ENCODE measurements at regions not wholly inside any gene's neighbourhood (a gene's known extent, or its start where the extent isn't known, plus 50 kb on each side); places are given as distances from the start of the nearest gene placed in this dataset.

DNA sequence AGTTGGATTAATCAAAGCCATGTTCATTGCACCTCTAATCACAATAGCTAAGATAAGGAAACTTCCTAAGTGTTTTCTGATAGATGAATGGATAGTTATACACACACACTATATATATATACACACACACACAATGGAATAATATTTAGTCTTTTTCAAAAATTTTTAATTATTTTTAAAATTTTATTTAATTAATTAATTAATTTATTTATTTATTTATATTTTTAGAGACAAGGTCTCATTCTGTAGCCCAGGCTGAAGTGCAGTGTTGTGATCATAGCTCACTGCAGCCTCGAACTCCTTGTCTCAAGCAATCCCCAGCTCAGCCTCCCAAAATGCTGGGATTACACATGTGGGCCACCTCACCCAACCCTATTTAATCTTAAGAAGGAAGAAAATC, 481.0 kb upstream of the TNP1 start:
- TF ChIP-seq, protein P1, sequence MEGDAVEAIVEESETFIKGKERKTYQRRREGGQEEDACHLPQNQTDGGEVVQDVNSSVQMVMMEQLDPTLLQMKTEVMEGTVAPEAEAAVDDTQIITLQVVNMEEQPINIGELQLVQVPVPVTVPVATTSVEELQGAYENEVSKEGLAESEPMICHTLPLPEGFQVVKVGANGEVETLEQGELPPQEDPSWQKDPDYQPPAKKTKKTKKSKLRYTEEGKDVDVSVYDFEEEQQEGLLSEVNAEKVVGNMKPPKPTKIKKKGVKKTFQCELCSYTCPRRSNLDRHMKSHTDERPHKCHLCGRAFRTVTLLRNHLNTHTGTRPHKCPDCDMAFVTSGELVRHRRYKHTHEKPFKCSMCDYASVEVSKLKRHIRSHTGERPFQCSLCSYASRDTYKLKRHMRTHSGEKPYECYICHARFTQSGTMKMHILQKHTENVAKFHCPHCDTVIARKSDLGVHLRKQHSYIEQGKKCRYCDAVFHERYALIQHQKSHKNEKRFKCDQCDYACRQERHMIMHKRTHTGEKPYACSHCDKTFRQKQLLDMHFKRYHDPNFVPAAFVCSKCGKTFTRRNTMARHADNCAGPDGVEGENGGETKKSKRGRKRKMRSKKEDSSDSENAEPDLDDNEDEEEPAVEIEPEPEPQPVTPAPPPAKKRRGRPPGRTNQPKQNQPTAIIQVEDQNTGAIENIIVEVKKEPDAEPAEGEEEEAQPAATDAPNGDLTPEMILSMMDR (IDR thresholded peaks at IDR 0.05; ENCODE audit: insufficient read depth, low read length, poor library complexity, severe bottlenecking): no peak
- TF ChIP-seq EZH2phosphoT487 (conservative IDR thresholded peaks at IDR 0.05; ENCODE audit: low read length): no peak
- Histone ChIP-seq H3K27me3 (ENCODE audit: low read length) (no peaks in the 10 kb centered on the region), H3K9me2 (replicated peaks; ENCODE audit: insufficient read depth, low read length) (no peaks in the 10 kb centered on the region), H3K9ac (ENCODE audit: low read length) (no peak overlapping the region), H3F3A (ENCODE audit: insufficient read depth) (no peaks in the 10 kb centered on the region), H3K27ac (ENCODE audit: low read depth, low read length) (no peak overlapping the region), H2AFZ (ENCODE audit: low read depth, low read length, severe bottlenecking) (no peak overlapping the region), H3K9me3 (ENCODE audit: insufficient read depth, low read length) (no peaks in the 10 kb centered on the region), H4K20me1 (ENCODE audit: low read depth, low read length) (no peaks in the 10 kb centered on the region), H3K79me2 (ENCODE audit: insufficient read depth, low read length) (no peaks in the 10 kb centered on the region), H3K4me2 (ENCODE audit: low read depth, low read length, poor library complexity, severe bottlenecking) (no peak overlapping the region), H3K4me3 (ENCODE audit: insufficient read depth, low read length, poor library complexity, severe bottlenecking) (no peak overlapping the region), H3K36me3 (ENCODE audit: low read length) (no peaks in the 10 kb centered on the region)

DNA sequence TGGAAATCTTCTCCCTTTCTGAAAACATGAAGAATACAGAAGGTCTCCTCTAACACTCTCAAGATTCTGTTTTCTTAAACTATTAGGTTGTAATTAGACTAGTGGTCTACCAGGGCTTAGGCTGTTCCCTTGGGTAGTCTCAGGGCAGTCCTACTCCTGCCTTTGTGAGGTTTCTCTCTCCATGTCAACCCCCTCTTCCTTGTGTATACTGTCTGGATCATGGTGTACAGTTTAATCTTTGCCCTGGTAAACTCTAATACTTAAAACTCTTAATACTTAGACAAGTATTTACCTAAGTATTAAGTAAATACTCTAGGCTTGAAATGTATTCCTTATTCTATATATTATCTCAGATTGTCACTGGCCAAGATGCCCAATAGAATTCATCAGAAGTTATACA, 480.3 kb upstream of the TNP1 start:
- no peaks in the 10 kb centered on the region for H3K9me3 ChIP-seq (ENCODE audit: insufficient read depth, low read length)
- H3K4me3 ChIP-seq (ENCODE audit: insufficient read depth, low read length, poor library complexity, severe bottlenecking): no peak overlapping the region
- no peaks in the 10 kb centered on the region for H3F3A ChIP-seq (ENCODE audit: insufficient read depth)
- no peaks in the 10 kb centered on the region for H3K9me2 ChIP-seq (replicated peaks; ENCODE audit: insufficient read depth, low read length)
- H3K79me2 ChIP-seq (ENCODE audit: insufficient read depth, low read length): no peaks in the 10 kb centered on the region
- TF ChIP-seq, protein P1 (IDR thresholded peaks at IDR 0.05; ENCODE audit: insufficient read depth, low read length, poor library complexity, severe bottlenecking): no peak
- TF ChIP-seq EZH2phosphoT487 (conservative IDR thresholded peaks at IDR 0.05; ENCODE audit: low read length): no peak
- no peak overlapping the region for H3K27ac ChIP-seq (ENCODE audit: low read depth, low read length)
- no peaks in the 10 kb centered on the region for H3K36me3 ChIP-seq (ENCODE audit: low read length)
- no peaks in the 10 kb centered on the region for H4K20me1 ChIP-seq (ENCODE audit: low read depth, low read length)
- no peak overlapping the region for H3K4me2 ChIP-seq (ENCODE audit: low read depth, low read length, poor library complexity, severe bottlenecking)
- H3K27me3 ChIP-seq (ENCODE audit: low read length): no peaks in the 10 kb centered on the region
- H2AFZ ChIP-seq (ENCODE audit: low read depth, low read length, severe bottlenecking): no peak overlapping the region
- no peak overlapping the region for H3K9ac ChIP-seq (ENCODE audit: low read length)

DNA sequence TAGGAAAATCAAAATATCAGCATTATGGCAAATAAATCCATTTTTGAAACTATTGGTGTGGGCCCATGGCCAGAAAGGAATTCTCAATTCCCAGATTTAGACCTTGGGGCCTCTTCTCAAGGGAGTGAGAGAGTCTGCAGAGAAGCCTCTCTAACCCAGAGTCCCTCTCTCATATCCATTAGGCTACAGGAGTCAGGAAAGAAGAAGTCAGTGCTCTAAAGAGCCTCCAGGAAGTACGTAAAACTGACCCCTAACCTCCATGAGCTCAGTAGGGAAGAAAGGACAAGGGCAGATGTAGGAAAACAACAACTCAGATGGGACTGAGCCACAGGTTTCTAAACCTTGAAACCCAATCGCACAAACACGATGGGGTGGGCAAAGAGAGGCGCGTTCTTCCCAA, 479.9 kb upstream of the TNP1 start:
- H3K4me2 ChIP-seq (ENCODE audit: low read depth, low read length, poor library complexity, severe bottlenecking): no peak overlapping the region
- H2AFZ ChIP-seq (ENCODE audit: low read depth, low read length, severe bottlenecking): no peak overlapping the region
- H3K79me2 ChIP-seq (ENCODE audit: insufficient read depth, low read length): no peaks in the 10 kb centered on the region
- no peaks in the 10 kb centered on the region for H3K9me3 ChIP-seq (ENCODE audit: insufficient read depth, low read length)
- H3K36me3 ChIP-seq (ENCODE audit: low read length): no peaks in the 10 kb centered on the region
- H3K4me3 ChIP-seq (ENCODE audit: insufficient read depth, low read length, poor library complexity, severe bottlenecking): no peak overlapping the region
- H3K27me3 ChIP-seq (ENCODE audit: low read length): no peaks in the 10 kb centered on the region
- no peak overlapping the region for H3K27ac ChIP-seq (ENCODE audit: low read depth, low read length)
- H4K20me1 ChIP-seq (ENCODE audit: low read depth, low read length): no peaks in the 10 kb centered on the region
- H3K9me2 ChIP-seq (replicated peaks; ENCODE audit: insufficient read depth, low read length): no peaks in the 10 kb centered on the region
- TF ChIP-seq EZH2phosphoT487 (conservative IDR thresholded peaks at IDR 0.05; ENCODE audit: low read length): no peak
- TF ChIP-seq, protein P1 (IDR thresholded peaks at IDR 0.05; ENCODE audit: insufficient read depth, low read length, poor library complexity, severe bottlenecking): no peak
- no peak overlapping the region for H3K9ac ChIP-seq (ENCODE audit: low read length)
- no peaks in the 10 kb centered on the region for H3F3A ChIP-seq (ENCODE audit: insufficient read depth)

Data from SU-DHL-6 (cell line).